HG02852 (cell line): ENCODE measurements at regions not wholly inside any gene's neighbourhood (a gene's known extent, or its start where the extent isn't known, plus 50 kb on each side); places are given as distances from the start of the nearest gene placed in this dataset.
A peak's percentile ranks its signal among the peaks of the same experiment; 100 is the strongest.
"Not testable (repeated sequence)": the region's sequence is repeated elsewhere in the genome, so short reads cannot be mapped to it uniquely, and the experiment has no call there.

ENCODE experiments used
- ATAC-seq: cut with Tn5 transposase; IDR thresholded peaks from one replicate; pipeline ENCODE4 v1.9.1; 2021; ENCODE audit warnings: mild to moderate bottlenecking, moderate library complexity; ENCODE audit not compliant: unreplicated experiment

DNA sequence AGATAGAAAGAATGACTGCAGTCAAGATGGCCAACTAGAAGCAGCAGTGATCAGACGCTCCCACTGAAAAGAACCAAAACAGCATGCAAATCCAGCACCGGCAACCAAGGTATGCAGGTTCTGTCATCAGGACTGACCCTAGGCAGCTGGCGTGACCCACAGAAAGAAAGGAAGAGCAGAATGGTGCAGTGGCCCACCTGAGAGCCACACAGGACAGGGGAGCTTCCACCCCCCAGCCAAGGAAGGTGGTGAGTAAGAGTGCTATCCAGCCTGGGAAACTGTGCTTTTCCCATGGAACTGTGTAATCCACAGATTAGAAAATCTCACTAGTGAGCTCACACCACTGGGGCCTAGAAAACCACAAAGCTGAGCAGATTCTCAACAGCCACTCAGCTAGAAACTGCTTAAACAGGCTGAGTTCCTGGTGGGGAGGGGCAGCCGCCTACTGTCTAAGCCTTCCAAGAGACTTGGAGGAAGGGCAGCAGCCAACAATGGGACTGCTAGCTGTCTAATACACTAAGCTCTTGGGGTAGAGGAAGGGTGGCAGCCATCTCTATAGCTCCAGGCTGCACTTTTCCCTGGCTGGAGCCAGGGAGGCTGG lies 127.9 kb downstream of the EVA1A start:
- peak; percentile 87 for ATAC-seq

DNA sequence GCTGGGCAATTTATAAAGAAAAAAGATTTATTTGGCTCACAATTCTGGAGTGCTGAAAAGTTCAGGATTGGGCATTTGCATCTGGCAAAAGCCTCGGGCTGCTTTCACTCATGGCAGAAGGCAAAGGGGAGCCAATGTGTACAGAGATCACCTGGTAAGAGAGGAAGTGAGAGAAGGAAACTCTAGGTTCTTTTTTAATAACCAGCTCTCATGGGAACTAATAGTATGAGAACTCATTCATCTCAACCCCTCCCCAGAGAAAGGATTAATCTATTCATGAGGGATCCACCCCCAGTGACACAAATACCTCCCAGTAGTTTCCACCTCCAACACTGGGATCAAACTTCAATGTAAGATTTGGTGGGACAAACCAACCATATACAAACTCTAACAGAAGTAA lies 129.0 kb downstream of the EVA1A start:
- peak; percentile 50 for ATAC-seq

DNA sequence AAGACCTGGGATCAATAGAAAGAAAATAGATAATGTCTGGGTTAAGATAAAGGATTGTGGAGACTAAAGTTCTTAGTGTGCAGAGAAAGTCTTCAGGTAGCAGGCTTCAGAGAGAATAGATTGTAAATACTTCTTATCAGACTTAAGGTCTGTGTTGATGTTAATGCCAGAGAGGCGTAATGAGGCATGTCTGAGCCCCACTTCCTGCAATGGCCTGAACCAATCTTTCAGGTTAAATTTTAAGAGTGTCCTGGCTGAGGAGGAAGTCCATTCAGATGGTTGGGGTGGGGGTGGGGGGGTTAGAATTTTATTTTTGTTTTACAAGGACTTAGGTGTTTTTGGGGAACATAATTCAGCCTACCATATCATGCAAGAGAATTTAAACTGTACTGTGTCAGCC lies 129.5 kb downstream of the EVA1A start:
- ATAC-seq: no peak

GRCh38 chr2:75430449-75430848 lies 130.3 kb downstream of the EVA1A start:
- ATAC-seq: not testable (repeated sequence)

DNA sequence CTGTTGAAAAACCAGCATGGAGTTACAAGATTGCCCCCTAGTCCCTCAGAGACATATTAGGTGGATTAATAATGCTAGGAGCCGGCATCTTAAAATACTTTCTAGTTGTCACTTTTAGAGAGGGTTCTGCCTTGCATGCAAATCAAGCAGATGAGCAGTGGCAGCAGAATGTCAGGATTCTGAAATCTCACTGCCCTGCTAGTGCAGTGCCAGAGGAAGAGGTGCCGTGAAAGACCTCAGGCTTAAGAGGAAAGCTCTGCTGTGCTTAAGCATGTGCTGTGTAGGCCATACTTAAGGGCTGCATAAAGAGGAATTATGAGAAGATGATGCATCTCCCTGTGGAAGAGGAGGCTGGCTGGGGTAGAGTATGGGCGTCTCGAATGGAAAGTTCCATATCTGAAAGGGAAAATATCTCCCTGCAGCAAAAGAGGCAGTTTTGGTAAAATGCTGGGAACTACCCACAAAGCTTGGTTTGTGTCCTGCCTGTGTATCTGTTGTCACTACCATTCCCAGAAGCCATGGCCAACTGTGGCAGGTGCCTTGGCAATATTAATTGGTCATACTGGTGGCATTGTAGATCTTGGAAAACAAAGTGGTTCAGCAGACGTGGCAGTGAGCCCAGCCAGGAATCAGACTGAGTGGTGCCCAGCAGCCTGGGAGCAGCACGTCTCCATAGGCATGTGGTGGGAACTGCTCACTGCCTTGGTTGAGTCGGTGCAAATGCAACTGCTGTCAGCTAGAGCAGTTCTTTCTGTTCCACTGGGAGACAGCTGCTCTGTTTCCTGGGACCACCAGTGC lies 131.9 kb downstream of the EVA1A start:
- ATAC-seq: no peak

DNA sequence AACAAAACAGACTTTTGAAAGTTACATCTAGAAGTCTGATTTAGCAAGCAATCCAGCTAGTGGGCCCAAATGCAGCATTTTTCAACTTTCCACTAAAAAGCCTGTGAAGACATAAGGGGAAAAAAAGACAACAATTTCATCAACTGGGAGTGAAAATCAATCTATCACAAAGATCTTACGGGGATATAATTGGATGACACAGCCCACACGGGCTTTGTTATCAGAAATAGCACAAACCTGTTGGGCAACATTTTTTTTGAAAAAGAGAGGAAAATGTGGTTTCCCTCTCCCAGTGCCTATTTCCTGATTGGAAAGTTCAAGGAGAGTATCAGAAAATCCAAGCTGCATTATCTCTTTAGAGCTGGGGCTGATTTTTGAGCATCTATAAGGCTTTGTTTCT lies 132.7 kb downstream of the EVA1A start:
- no peak for ATAC-seq

DNA sequence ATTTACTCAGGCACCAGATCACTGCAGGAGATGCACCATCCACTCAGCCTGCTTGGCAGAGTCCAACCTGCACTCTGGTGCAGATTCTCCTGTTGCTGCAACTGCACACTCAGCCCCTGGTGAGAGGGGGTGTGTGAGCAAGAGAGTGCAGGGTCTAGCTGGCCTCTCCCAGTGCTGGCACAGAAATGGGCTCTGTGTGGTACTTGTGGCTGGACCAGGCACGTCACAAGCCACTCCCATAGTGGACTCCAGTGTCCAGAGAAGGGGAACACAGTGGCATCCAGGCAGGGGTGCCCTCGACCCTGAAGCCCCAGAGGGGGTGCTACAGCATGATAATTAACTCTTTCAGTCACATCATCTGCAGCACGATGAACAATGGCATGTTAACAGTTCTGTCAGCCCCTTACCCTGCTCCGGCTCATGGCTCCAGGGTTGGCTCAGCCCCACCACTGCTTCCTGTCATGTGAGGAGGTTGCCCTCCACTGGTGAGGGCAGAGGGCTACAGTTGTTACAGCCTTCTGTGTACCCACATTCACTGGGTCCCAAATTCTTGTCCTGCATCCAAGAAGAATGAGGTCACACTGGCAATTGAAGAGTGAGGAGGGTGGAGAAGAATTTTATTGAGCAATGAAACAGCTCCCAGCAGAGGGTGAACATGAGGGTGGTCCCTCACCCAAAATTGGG lies 135.7 kb downstream of the EVA1A start:
- ATAC-seq: no peak

- ATAC-seq: no peak
Observed at GRCh38 chr2:75421986-75422385, 138.8 kb downstream of the EVA1A start.

- ATAC-seq: peak; percentile 76
Observed at GRCh38 chr2:75416420-75417342, 144.1 kb downstream of the EVA1A start.

DNA sequence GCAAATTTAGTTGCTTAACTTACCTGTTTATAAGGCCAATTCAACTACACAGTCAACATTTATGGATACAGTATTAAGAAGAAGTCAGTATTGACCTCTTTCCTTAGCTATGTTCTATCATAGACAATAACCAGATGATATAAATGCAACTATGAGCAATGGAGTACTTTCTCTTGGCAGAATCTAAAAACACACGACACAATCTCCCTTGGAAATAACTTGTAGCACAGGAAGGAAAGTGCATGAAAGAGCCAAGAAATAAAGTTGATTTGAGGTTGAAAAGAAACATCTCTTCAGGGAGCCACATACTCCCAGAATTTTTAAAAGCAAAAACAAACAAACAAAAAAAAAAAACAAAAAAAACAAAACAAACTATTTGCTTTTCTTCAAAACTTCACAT lies 145.0 kb downstream of the EVA1A start:
- ATAC-seq: no peak

DNA sequence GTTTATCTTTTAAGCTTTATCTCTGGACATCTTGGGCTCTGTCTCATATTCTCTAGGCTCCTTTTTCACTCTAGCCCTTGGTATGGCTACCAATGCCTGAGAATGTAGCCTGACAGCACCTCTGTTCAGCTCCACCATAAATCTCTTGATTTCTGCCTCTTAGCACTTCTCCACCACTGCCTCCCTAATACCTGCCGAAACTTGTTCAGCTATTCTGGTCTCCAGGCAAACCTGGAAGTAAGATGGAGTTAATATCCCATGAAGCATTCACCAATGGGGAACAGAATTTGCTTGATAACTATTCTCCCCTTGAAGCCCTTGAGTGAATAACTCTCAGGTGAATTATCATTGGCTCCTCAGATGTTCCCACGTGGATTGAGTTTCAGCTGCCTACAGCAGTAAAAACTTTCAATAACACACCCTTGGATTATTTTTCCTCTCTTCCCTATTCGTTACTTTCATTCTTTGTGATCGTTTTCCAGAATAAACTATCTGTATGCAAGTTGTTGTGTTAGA lies 145.6 kb downstream of the EVA1A start:
- ATAC-seq: no peak

DNA sequence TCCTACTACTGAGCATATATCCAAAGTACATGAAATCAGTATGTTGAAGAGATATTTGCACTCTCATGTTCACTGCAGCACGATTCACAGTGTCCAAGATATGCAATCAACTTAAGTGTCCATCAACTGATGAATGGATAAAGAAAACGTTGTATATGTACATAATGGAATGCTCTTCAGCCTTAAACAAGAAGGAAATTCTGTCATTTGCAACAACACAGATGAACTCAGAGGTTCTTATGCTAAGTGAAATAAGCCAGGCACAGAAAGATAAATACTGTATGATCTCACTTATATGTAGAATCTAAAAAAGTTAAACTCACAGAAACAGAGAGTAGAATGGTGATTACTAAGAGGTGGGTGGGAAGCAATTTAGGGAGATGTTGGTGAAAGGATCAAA lies 149.2 kb downstream of the EVA1A start:
- no peak for ATAC-seq

DNA sequence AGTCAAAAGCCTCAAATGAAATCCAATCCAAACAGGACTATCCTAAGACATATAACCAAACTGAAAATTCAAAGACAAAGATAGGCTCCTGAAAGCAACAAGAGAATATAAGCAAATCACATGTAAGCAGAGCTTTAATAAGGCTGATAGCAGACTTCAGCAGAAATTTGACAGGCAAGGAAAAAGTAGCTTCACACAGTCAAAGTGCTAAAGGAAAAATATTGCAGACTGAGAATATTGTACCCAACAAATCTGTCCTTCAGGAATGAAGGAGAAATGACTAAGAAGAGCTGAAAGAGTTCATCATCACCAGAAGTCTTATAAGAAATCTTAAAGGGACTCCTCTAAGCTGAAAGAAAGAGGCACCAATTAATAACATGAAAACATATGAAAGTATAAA lies 150.0 kb downstream of the EVA1A start:
- no peak for ATAC-seq

DNA sequence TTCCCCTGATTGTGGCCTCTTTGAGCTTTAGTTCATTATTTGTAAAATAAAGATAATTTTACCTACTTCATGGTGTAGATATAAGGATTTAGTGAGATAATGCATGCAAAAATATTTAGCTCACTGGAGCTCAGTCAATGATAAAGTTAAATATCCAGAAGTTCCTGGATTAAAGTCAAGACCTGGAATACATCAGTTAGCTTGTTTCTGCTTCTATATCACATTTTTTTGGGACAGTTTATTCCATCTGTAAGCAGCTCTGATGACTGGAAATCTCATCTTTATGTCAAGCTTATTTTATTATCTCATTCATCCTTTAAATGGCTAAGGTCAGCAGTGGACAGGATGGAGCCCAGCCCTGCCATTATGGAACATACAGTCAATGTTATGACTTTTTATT lies 152.0 kb downstream of the EVA1A start:
- no peak for ATAC-seq

GRCh38 chr2:75407038-75407530 lies 153.7 kb downstream of the EVA1A start:
- no peak for ATAC-seq

GRCh38 chr2:75406131-75406581 lies 154.6 kb downstream of the EVA1A start:
- ATAC-seq: peak; percentile 43

GRCh38 chr2:75405000-75405399 lies 155.7 kb downstream of the EVA1A start:
- ATAC-seq: no peak

DNA sequence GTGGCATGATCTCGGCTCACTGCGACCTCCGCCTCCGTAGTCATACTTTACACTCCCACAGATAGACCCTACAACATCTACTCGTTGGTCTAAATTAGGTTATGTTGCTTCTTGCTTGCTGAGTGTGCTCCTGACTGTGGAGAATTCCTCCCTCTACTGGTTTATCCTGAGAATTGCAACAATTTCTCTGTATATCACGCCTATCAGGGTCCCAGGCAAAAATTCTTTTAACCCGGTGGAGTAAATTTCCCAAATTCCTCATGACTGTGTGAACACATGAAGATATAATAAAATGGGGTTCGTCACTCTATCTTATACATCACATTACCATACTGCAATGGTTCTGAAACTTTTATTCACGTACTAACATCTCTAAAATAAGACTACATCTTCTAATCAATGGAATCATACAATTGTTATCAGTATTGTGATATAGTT lies 156.7 kb downstream of the EVA1A start:
- peak; percentile 81 for ATAC-seq

DNA sequence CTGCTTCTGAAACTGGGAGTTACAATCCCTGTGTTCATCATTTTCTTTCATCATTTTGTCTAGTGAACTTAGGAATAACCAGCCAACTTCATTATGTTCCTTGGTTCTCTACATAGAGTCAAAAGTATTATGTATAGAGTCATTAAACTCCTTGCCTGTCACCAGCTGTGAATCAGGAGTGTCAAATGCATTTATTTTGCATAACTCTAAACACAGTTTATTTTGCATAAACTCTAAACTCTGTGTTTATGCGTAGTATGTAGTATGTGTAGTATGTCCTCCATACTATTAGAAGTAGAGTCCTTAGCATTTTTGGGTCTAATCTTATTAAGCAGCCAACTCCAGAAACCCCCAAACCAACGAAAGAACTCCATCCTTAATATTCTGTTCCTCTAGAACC lies 164.4 kb downstream of the EVA1A start:
- ATAC-seq: no peak

DNA sequence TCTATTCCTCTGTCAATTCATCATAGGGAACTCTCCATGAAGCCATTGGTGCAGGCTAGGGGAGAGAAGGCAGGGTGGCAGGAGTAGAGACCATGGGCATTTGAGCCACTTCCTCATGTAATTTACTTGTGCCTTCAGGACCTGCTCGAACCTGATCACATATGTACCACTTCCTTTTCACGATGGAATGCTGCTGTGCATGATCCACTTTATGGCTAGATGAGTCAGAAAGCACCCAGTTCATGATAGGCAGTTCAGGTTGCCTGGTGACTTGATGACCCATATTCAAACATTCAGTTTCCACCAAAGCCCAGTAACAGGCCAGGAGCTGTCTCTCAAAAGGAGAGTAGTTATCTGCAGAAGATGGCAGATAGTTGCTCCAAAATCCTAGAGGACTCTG lies 166.0 kb downstream of the EVA1A start:
- not testable (repeated sequence) for ATAC-seq
